ENCODE measurements at regions not wholly inside any gene's neighbourhood (a gene's known extent, or its start where the extent isn't known, plus 50 kb on each side); places are given as distances from the start of the nearest gene placed in this dataset.

GRCh38 chr2:15701341-15701907 is 109.8 kb downstream of the DDX1 start:
- TF ChIP-seq CTCF (IDR thresholded peaks at IDR 0.05) (no peak), POLR2A (IDR thresholded peaks at IDR 0.05) (no peak), POLR2AphosphoS5 (IDR thresholded peaks at IDR 0.05) (no peak), EP300 (IDR thresholded peaks at IDR 0.05) (no peak)
